ENCODE measurements at regions not wholly inside any gene's neighbourhood (a gene's known extent, or its start where the extent isn't known, plus 50 kb on each side); places are given as distances from the start of the nearest gene placed in this dataset.

- TF ChIP-seq SRF (IDR thresholded peaks at IDR 0.05; ENCODE audit: low read depth, low read length) (no peak), KDM4A (IDR thresholded peaks at IDR 0.05; ENCODE audit: low read depth, low read length, severe bottlenecking) (no peak), CTCF (IDR thresholded peaks at IDR 0.05; ENCODE audit: control extremely low read depth in 1 of 3, insufficient read depth in 1 of 3, low read depth in 1 of 3, low read length in 3 of 3) (no peak)
Measured at GRCh38 chr4:54428940-54429339, 199.8 kb downstream of the PDGFRA start.
